ENCODE measurements at regions not wholly inside any gene's neighbourhood (a gene's known extent, or its start where the extent isn't known, plus 50 kb on each side); places are given as distances from the start of the nearest gene placed in this dataset.

- intact Hi-C loops (cut with DNase I): no loop called here
- DNase-seq (ENCODE audit: low spot score): no peak
Measured at GRCh38 chr20:40738976-40739375, 49.9 kb upstream of the MAFB start.

- no peak for DNase-seq (ENCODE audit: low spot score)
- intact Hi-C loops (cut with DNase I): loop anchor here (5.0 kb wide), 1 partner anchor 222 kb away; no protein-coding TSS in a partner anchor
Measured at GRCh38 chr20:40739841-40740240, 50.8 kb upstream of the MAFB start.

GRCh38 chr20:40741507-40742106, 52.6 kb upstream of the MAFB start:
- no peak for DNase-seq (ENCODE audit: low spot score)
- intact Hi-C loops (cut with DNase I): loop anchor here (5.0 kb wide), 1 partner anchor 221 kb away; no protein-coding TSS in a partner anchor

GRCh38 chr20:40743141-40743775, 54.2 kb upstream of the MAFB start:
- intact Hi-C loops (cut with DNase I): loop anchor here (5.0 kb wide), 1 partner anchor 219 kb away; no protein-coding TSS in a partner anchor
- no peak for DNase-seq (ENCODE audit: low spot score)

- intact Hi-C loops (cut with DNase I): loop anchor here (5.0 kb wide), 1 partner anchor 218 kb away; no protein-coding TSS in a partner anchor
- no peak for DNase-seq (ENCODE audit: low spot score)
Measured at GRCh38 chr20:40744072-40744817, 55.2 kb upstream of the MAFB start.

GRCh38 chr20:40744818-40745175, 55.8 kb upstream of the MAFB start:
- intact Hi-C loops (cut with DNase I): loop anchor here (5.0 kb wide), 1 partner anchor 218 kb away; no protein-coding TSS in a partner anchor

GRCh38 chr20:40746251-40746650, 57.2 kb upstream of the MAFB start:
- no peak for DNase-seq (ENCODE audit: low spot score)
- intact Hi-C loops (cut with DNase I): no loop called here

More at GRCh38 chr20:40744818-40745175, 55.8 kb upstream of the MAFB start:
- DNase-seq (ENCODE audit: low spot score): no peak

- DNase-seq (ENCODE audit: low spot score): no peak
- intact Hi-C loops (cut with DNase I): no loop called here
Measured at GRCh38 chr20:40748182-40748581, 59.1 kb upstream of the MAFB start.

GRCh38 chr20:40749985-40750506, 61.0 kb upstream of the MAFB start:
- no peak for DNase-seq (ENCODE audit: low spot score)
- intact Hi-C loops (cut with DNase I): no loop called here

- intact Hi-C loops (cut with DNase I): no loop called here
- DNase-seq (ENCODE audit: low spot score): no peak
Measured at GRCh38 chr20:40750541-40751035, 61.6 kb upstream of the MAFB start.

GRCh38 chr20:40753472-40753871, 64.4 kb upstream of the MAFB start:
- DNase-seq (ENCODE audit: low spot score): no peak
- intact Hi-C loops (cut with DNase I): no loop called here

- DNase-seq (ENCODE audit: low spot score): no peak
- intact Hi-C loops (cut with DNase I): no loop called here
Measured at GRCh38 chr20:40754339-40754943, 65.4 kb upstream of the MAFB start.

GRCh38 chr20:40757087-40757486, 68.1 kb upstream of the MAFB start:
- intact Hi-C loops (cut with DNase I): no loop called here
- DNase-seq (ENCODE audit: low spot score): no peak

GRCh38 chr20:40758790-40759189, 69.8 kb upstream of the MAFB start:
- intact Hi-C loops (cut with DNase I): no loop called here
- DNase-seq (ENCODE audit: low spot score): no peak

GRCh38 chr20:40760399-40760798, 71.4 kb upstream of the MAFB start:
- peak; percentile 56 for DNase-seq (ENCODE audit: low spot score)
- intact Hi-C loops (cut with DNase I): no loop called here

- intact Hi-C loops (cut with DNase I): no loop called here
- DNase-seq (ENCODE audit: low spot score): no peak
Measured at GRCh38 chr20:40763646-40764295, 74.7 kb upstream of the MAFB start.

- no peak for DNase-seq (ENCODE audit: low spot score)
- intact Hi-C loops (cut with DNase I): no loop called here
Measured at GRCh38 chr20:40765814-40766480, 76.9 kb upstream of the MAFB start.

GRCh38 chr20:40766790-40767614, 78.0 kb upstream of the MAFB start:
- intact Hi-C loops (cut with DNase I): no loop called here
- no peak for DNase-seq (ENCODE audit: low spot score)

All from cardiac septum (tissue), 1 donor.